Vagina (tissue), 2 donors: ENCODE measurements at regions not wholly inside any gene's neighbourhood (a gene's known extent, or its start where the extent isn't known, plus 50 kb on each side); places are given as distances from the start of the nearest gene placed in this dataset.
"Not testable (repeated sequence)": the region's sequence is repeated elsewhere in the genome, so short reads cannot be mapped to it uniquely, and the experiment has no call there.

Experiments
- DNase-seq, 2 donors: peaks; one replicate each; pipeline ENCODE4 v3.0.0-alpha.2; 2017; ENCODE audit errors: extremely low spot score in 2 of 2
- H3K27ac ChIP-seq: fragments of 200-600 bp; sonication (generic); one replicate; pipeline ENCODE4 v1.5.1; 2019
- H3K27me3 ChIP-seq: fragments of 200-600 bp; sonication (generic); one replicate; pipeline ENCODE4 v1.5.1; 2019
- H3K36me3 ChIP-seq, 2 donors: fragments of 200-600 bp; sonication (generic); one replicate each; pipeline ENCODE4 v1.5.1; 2017 to 2019
- H3K4me1 ChIP-seq: fragments of 200-600 bp; sonication (generic); one replicate; pipeline ENCODE4 v1.5.1; 2019
- H3K4me3 ChIP-seq, 2 donors: fragments of 200-600 bp; sonication (generic); 1 replicate in 1 of 2; 2 replicates in 1 of 2; pipeline ENCODE4 v1.5.1; 2016 to 2019
- H3K9me3 ChIP-seq: fragments of 200-600 bp; sonication (generic); one replicate; pipeline ENCODE4 v1.5.1; 2019
- CTCF ChIP-seq, 3 experiments: fragments of 450-650 bp in 2 of 3; fragments of 200-600 bp in 1 of 3; sonication (generic) in 1 of 3; IDR thresholded peaks; one replicate each; pipeline ENCODE4 v1.5.1; 2017 to 2019; ENCODE audit warnings: antibody characterized with exemption in 3 of 3, mild to moderate bottlenecking in 2 of 3, moderate library complexity in 2 of 3
- POLR2A ChIP-seq, 2 donors: fragments of 450-650 bp; IDR thresholded peaks; one replicate each; pipeline ENCODE4 v1.6.1; 2017; ENCODE audit warnings: antibody characterized with exemption in 2 of 2, mild to moderate bottlenecking in 2 of 2, moderate library complexity in 2 of 2
- POLR2AphosphoS5 ChIP-seq, 2 donors: sonication (generic); formaldehyde crosslinking; IDR thresholded peaks; one replicate each; pipeline ENCODE4 v1.9.0; 2017; ENCODE audit warnings: antibody characterized with exemption in 2 of 2, mild to moderate bottlenecking in 2 of 2, low read depth in 1 of 2; ENCODE audit not compliant: insufficient read depth in 1 of 2
- intact Hi-C: fragments of 100-400 bp; cut with DNase I; formaldehyde crosslinking; loops from one replicate; pipeline ENCODE4 v1.15.1; 2023

GRCh38 chr12:74241341-74241740, 296.3 kb upstream of the ATXN7L3B start:
- no peaks in the 10 kb centered on the region for H3K36me3 ChIP-seq
- H3K4me3 ChIP-seq, result no peak overlapping the region
- no peaks in the 10 kb centered on the region for H3K27me3 ChIP-seq
- intact Hi-C loops, result no loop called here
- TF ChIP-seq POLR2A (IDR thresholded peaks at IDR 0.05), result no peak
- TF ChIP-seq CTCF (IDR thresholded peaks at IDR 0.05), result no peak
- TF ChIP-seq POLR2AphosphoS5 (IDR thresholded peaks at IDR 0.05; ENCODE audit: insufficient read depth in 1 of 2, low read depth in 1 of 2), result no peak
- H3K4me1 ChIP-seq, result no peaks in the 10 kb centered on the region
- peaks cover 8% of the 10 kb centered on the region for H3K9me3 ChIP-seq
- DNase-seq, result no peak
- no peak overlapping the region for H3K27ac ChIP-seq

DNA sequence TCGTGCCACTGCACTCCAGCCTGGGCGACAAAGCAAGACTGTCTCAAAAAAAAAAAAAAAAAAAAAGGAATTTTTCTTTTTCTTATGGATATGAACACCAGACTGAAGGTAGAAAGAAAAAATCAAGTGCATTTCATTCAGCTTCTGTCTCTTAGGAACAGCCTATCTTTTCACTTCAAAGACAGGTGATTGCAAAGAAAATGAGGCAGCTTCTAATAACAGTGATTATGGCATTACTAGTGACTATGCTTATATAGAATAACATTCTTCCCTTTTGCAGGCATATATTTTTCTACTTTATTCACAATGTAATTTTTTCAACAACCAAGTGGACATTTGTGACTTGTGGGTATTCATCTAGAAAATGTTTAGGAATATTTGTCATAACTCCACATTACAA, 295.5 kb upstream of the ATXN7L3B start:
- intact Hi-C loops, result no loop called here
- no peaks in the 10 kb centered on the region for H3K27me3 ChIP-seq
- no peak for TF ChIP-seq POLR2A (IDR thresholded peaks at IDR 0.05)
- no peak for TF ChIP-seq POLR2AphosphoS5 (IDR thresholded peaks at IDR 0.05; ENCODE audit: insufficient read depth in 1 of 2, low read depth in 1 of 2)
- TF ChIP-seq CTCF (IDR thresholded peaks at IDR 0.05), result no peak
- no peaks in the 10 kb centered on the region for H3K36me3 ChIP-seq
- H3K27ac ChIP-seq, result no peak overlapping the region
- no peaks in the 10 kb centered on the region for H3K4me1 ChIP-seq
- DNase-seq, result no peak
- no peak overlapping the region for H3K4me3 ChIP-seq
- peaks cover 8% of the 10 kb centered on the region for H3K9me3 ChIP-seq

- TF ChIP-seq POLR2AphosphoS5 (IDR thresholded peaks at IDR 0.05; ENCODE audit: insufficient read depth in 1 of 2, low read depth in 1 of 2) (no peak), POLR2A (IDR thresholded peaks at IDR 0.05) (no peak), CTCF (IDR thresholded peaks at IDR 0.05) (no peak)
- Histone ChIP-seq H3K27me3 (no peaks in the 10 kb centered on the region), H3K27ac (no peak overlapping the region), H3K36me3 (no peaks in the 10 kb centered on the region), H3K4me1 (no peaks in the 10 kb centered on the region), H3K9me3 (no peaks in the 10 kb centered on the region), H3K4me3 (no peak overlapping the region)
- DNase-seq, result no peak
- intact Hi-C loops, result no loop called here
Measured at GRCh38 chr12:74245458-74245857, 292.2 kb upstream of the ATXN7L3B start.

DNA sequence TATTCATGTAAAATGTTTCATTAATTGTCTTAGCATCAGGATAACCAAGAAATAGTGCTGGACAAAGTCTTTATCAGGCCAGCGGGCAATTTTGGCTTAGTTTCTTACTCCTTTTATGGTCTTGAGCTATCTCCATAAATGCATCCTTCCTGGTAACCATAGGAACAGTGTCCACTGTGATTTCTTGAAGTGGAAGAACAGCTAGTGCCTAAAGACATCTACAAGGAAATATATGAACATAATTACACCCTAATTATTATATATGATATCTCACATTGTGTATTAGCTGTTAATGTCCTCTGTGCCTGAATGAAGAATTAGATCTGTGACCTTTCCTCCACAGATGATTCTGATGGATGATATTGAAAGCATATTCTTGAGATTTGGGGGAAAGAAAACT, 286.7 kb upstream of the ATXN7L3B start:
- intact Hi-C loops, result no loop called here
- H3K27me3 ChIP-seq, result no peaks in the 10 kb centered on the region
- DNase-seq, result no peak
- no peak for TF ChIP-seq CTCF (IDR thresholded peaks at IDR 0.05)
- no peak for TF ChIP-seq POLR2AphosphoS5 (IDR thresholded peaks at IDR 0.05; ENCODE audit: insufficient read depth in 1 of 2, low read depth in 1 of 2)
- TF ChIP-seq POLR2A (IDR thresholded peaks at IDR 0.05), result no peak
- no peaks in the 10 kb centered on the region for H3K36me3 ChIP-seq
- no peak overlapping the region for H3K27ac ChIP-seq
- H3K4me1 ChIP-seq, result no peaks in the 10 kb centered on the region
- no peak overlapping the region for H3K4me3 ChIP-seq
- H3K9me3 ChIP-seq, result peaks cover 2% of the 10 kb centered on the region

DNA sequence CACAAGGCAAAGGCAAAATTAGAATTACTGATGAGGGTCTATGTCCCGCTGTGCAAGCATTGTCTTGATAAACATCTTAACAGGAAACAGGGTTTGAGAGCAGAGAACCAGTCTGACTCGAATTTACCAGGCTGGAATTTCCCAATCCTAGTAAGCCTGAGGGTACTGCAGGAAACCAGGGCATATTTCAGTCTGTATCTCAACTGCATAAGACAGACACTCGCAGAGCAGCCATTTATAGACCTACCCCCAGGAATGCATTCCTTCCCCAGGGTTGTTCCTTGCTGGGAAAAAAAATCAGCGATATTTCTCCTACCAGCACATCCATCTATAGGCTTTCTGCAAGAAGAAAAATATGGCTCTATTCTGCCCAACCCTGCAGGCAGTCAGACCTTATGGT, 283.8 kb upstream of the ATXN7L3B start:
- H3K9me3 ChIP-seq, H3K4me3 ChIP-seq, H3K36me3 ChIP-seq, H3K4me1 ChIP-seq, DNase-seq, H3K27me3 ChIP-seq, H3K27ac ChIP-seq, intact Hi-C loops: not testable (repeated sequence)

GRCh38 chr12:74254784-74255183, 282.9 kb upstream of the ATXN7L3B start:
- peaks cover 2% of the 10 kb centered on the region for H3K9me3 ChIP-seq
- no peaks in the 10 kb centered on the region for H3K4me1 ChIP-seq
- no peak overlapping the region for H3K4me3 ChIP-seq
- no peak for DNase-seq
- intact Hi-C loops, result no loop called here
- no peak overlapping the region for H3K27ac ChIP-seq
- no peak for TF ChIP-seq POLR2A (IDR thresholded peaks at IDR 0.05)
- no peak for TF ChIP-seq CTCF (IDR thresholded peaks at IDR 0.05)
- no peak for TF ChIP-seq POLR2AphosphoS5 (IDR thresholded peaks at IDR 0.05; ENCODE audit: insufficient read depth in 1 of 2, low read depth in 1 of 2)
- H3K27me3 ChIP-seq, result no peaks in the 10 kb centered on the region
- H3K36me3 ChIP-seq, result no peaks in the 10 kb centered on the region
